GM12878 (cell line): ENCODE measurements at regions not wholly inside any gene's neighbourhood (a gene's known extent, or its start where the extent isn't known, plus 50 kb on each side); places are given as distances from the start of the nearest gene placed in this dataset.

Experiments
- ATAC-seq: fragments of 200-7000 bp; cut with Tn5 transposase; 3 replicates; pipeline ENCODE4 v1.9.1; 2020; ENCODE audit warnings: mild to moderate bottlenecking, moderate library complexity
- BruUV-seq: library from RNA; stranded (reverse); fragments of 400-500 nt; replicated peaks from 2 replicates; lab custom pipeline; 2021; lab: Mats Ljungman, UMichigan
- CTCF ChIA-PET: fragments of 300-600 bp; sonication (Branson Sonifier 250); formaldehyde crosslinking; extraction: SDS; loops from one replicate; lab custom pipeline; 2021; ENCODE audit warnings: inconsistent platforms; lab: Yijun Ruan, JAX
- POLR2A ChIA-PET: fragments of 350-600 bp; formaldehyde crosslinking; extraction: SDS; loops from one replicate; lab custom pipeline; 2021; ENCODE audit warnings: inconsistent platforms; lab: Charles Lee
- RAD21 ChIA-PET: fragments of 300-600 bp; sonication (Branson Sonifier 250); formaldehyde crosslinking; loops from one replicate; lab custom pipeline; 2023; ENCODE audit warnings: antibody characterized with exemption; ENCODE audit not compliant: unreplicated experiment; lab: Charles Lee
- SMC1A ChIA-PET: fragments of 300-600 bp; sonication (Branson Sonifier 250); formaldehyde crosslinking; loops from one replicate; lab custom pipeline; 2023; ENCODE audit not compliant: unreplicated experiment, uncharacterized antibody; lab: Charles Lee
- DNase-seq: peaks from one replicate; pipeline ENCODE4 v3.0.0-alpha.2; 2011; ENCODE audit warnings: low read depth, low spot score
- FAIRE-seq: peaks from 3 replicates; lab custom pipeline; 2011; peaks lifted over from hg19 to GRCh38; lab: Jason Lieb, UNC
- H2AFZ ChIP-seq: 2 replicates; pipeline ENCODE4 v1.6.0; 2011; ENCODE audit warnings: low read depth, low read length, control low read depth; ENCODE audit not compliant: control insufficient read depth
- H3K27ac ChIP-seq: 2 replicates; pipeline ENCODE4 v1.5.1; 2011; ENCODE audit warnings: control low read depth; ENCODE audit not compliant: control insufficient read depth, insufficient read depth
- H3K27me3 ChIP-seq, 2 experiments: replicated peaks in 1 of 2; 2 replicates each; pipeline versions ENCODE4 v1.6.0 to v1.6.1; 2011; ENCODE audit warnings: low read length in 1 of 2; ENCODE audit not compliant: control insufficient read depth in 2 of 2, insufficient read depth in 2 of 2
- H3K36me3 ChIP-seq, 2 experiments: 2 replicates each; pipeline ENCODE4 v1.5.1; 2011; ENCODE audit warnings: low read length in 1 of 2; ENCODE audit not compliant: control insufficient read depth in 2 of 2, insufficient read depth in 2 of 2
- H3K4me1 ChIP-seq: 2 replicates; pipeline ENCODE4 v1.6.1; 2011; ENCODE audit warnings: mild to moderate bottlenecking, low read length, moderate library complexity, mixed read lengths; ENCODE audit not compliant: control insufficient read depth, insufficient read depth
- H3K4me2 ChIP-seq: 2 replicates; pipeline ENCODE4 v1.6.0; 2011; ENCODE audit warnings: control low read depth; ENCODE audit not compliant: control insufficient read depth, insufficient read depth
- H3K4me3 ChIP-seq: fragments of 200-600 bp; sonication (generic); 2 replicates; pipeline ENCODE4 v1.5.1; 2016
- H3K79me2 ChIP-seq: 2 replicates; pipeline ENCODE4 v1.6.0; 2011; ENCODE audit warnings: low read length; ENCODE audit not compliant: control insufficient read depth, insufficient read depth
- H3K9ac ChIP-seq: 2 replicates; pipeline ENCODE4 v1.8.0; 2011; ENCODE audit warnings: low read length, control low read depth, mixed read lengths; ENCODE audit not compliant: control insufficient read depth, insufficient read depth
- H3K9me3 ChIP-seq: replicated peaks from 3 replicates; pipeline ENCODE4 v1.5.1; 2011; ENCODE audit warnings: mild to moderate bottlenecking, low read length; ENCODE audit not compliant: control insufficient read depth, insufficient read depth
- H4K20me1 ChIP-seq: 2 replicates; pipeline ENCODE4 v1.6.0; 2011; ENCODE audit not compliant: control insufficient read depth, insufficient read depth
- ATF3 ChIP-seq: IDR thresholded peaks from 2 replicates; pipeline ENCODE4 v1.6.1; 2011; ENCODE audit warnings: low read depth, mild to moderate bottlenecking, low read length, moderate library complexity, borderline replicate concordance; ENCODE audit errors: extremely low read depth
- CBX5 ChIP-seq: sonication (generic); IDR thresholded peaks from 2 replicates; pipeline ENCODE4 v1.6.1; 2016; ENCODE audit warnings: low read depth, moderate library complexity, mild to moderate bottlenecking, inconsistent platforms
- EED ChIP-seq: sonication (generic); IDR thresholded peaks from 2 replicates; pipeline ENCODE4 v1.6.1; 2016; ENCODE audit warnings: antibody characterized with exemption, low read depth
- ESRRA ChIP-seq: IDR thresholded peaks from 2 replicates; pipeline ENCODE4 v1.6.1; 2012; ENCODE audit warnings: mild to moderate bottlenecking, low read length, improper control_type of control experiment
- GABPA ChIP-seq: IDR thresholded peaks from 2 replicates; pipeline ENCODE4 v1.6.1; 2014; ENCODE audit warnings: antibody characterized with exemption, low read depth, mild to moderate bottlenecking, inconsistent platforms
- KAT2A ChIP-seq: conservative IDR thresholded peaks from 2 replicates; pipeline ENCODE4 v1.6.1; 2011; ENCODE audit warnings: low read depth, low read length; ENCODE audit not compliant: control insufficient read depth
- KLF5 ChIP-seq: fragments of 450-650 bp; IDR thresholded peaks from 2 replicates; pipeline ENCODE4 v1.6.1; 2014; ENCODE audit warnings: mild to moderate bottlenecking; ENCODE audit not compliant: partially characterized antibody
- MYC ChIP-seq: IDR thresholded peaks from 2 replicates; pipeline ENCODE4 v1.6.1; 2011; ENCODE audit warnings: mild to moderate bottlenecking, low read length, moderate library complexity, inconsistent platforms; ENCODE audit not compliant: insufficient read depth, insufficient replicate concordance, insufficient read length, severe bottlenecking
- POLR2AphosphoS2 ChIP-seq: IDR thresholded peaks from 2 replicates; pipeline ENCODE4 v1.6.1; 2011; ENCODE audit warnings: low read depth, mild to moderate bottlenecking, low read length, improper control_type of control experiment, moderate library complexity
- RAD21 ChIP-seq: IDR thresholded peaks from 2 replicates; pipeline ENCODE4 v1.6.1; 2011; ENCODE audit warnings: mild to moderate bottlenecking, low read depth, low read length, moderate library complexity; ENCODE audit not compliant: insufficient read depth
- RCOR1 ChIP-seq: conservative IDR thresholded peaks from 2 replicates; pipeline ENCODE4 v1.6.1; 2012; ENCODE audit warnings: low read depth, low read length, improper control_type of control experiment
- SMAD1 ChIP-seq: fragments of 450-650 bp; IDR thresholded peaks from 2 replicates; pipeline ENCODE4 v1.6.1; 2018; ENCODE audit warnings: mild to moderate bottlenecking, low read depth; ENCODE audit not compliant: partially characterized antibody
- SRF ChIP-seq, 2 experiments: IDR thresholded peaks; 2 replicates each; pipeline ENCODE4 v1.6.1; 2011; ENCODE audit warnings: low read depth in 2 of 2, low read length in 2 of 2, mild to moderate bottlenecking in 1 of 2, moderate library complexity in 1 of 2
- WRNIP1 ChIP-seq: IDR thresholded peaks from 2 replicates; pipeline ENCODE4 v1.6.1; 2011; ENCODE audit warnings: low read depth, low read length, improper control_type of control experiment, borderline replicate concordance
- ZNF622 ChIP-seq: fragments of 450-650 bp; IDR thresholded peaks from 2 replicates; pipeline ENCODE4 v1.6.1; 2017; ENCODE audit warnings: mild to moderate bottlenecking, inconsistent platforms
- WGBS: methylation state at CpG from one replicate; pipeline ENCODE4 v1.1.6; 2016; ENCODE audit warnings: low lambda C conversion rate; ENCODE audit not compliant: insufficient replicate concordance, insufficient coverage; ENCODE audit errors: missing lambda C conversion rate; 5-methylcytosine and 5-hydroxymethylcytosine counted together
- in situ Hi-C: fragments of 300-500 bp; cut with MboI; formaldehyde crosslinking; loops from 9 replicates; pipeline ENCODE4 v1.14.3; 2018; ENCODE audit warnings: mixed read lengths
- intact Hi-C: fragments of 100-400 bp; cut with micrococcal nuclease; formaldehyde crosslinking; loops from one replicate; pipeline ENCODE4 v1.14.2; 2022; ENCODE audit not compliant: unreplicated experiment
- TF ChIP-seq, protein P1 (sequence below): fragments of 450-650 bp; IDR thresholded peaks from 2 replicates; pipeline ENCODE4 v1.6.1; 2016; ENCODE audit warnings: mild to moderate bottlenecking, moderate library complexity, borderline replicate concordance
- TF ChIP-seq, protein P2 (sequence below), 3 experiments: IDR thresholded peaks in 2 of 3; conservative IDR thresholded peaks in 1 of 3; 2 replicates each; pipeline ENCODE4 v1.5.1; 2011; ENCODE audit warnings: low read depth in 3 of 3, low read length in 3 of 3, mild to moderate bottlenecking in 3 of 3, control low read depth in 2 of 3, moderate library complexity in 2 of 3, inconsistent platforms in 1 of 3, mixed read lengths in 1 of 3; ENCODE audit not compliant: control insufficient read depth in 2 of 3, insufficient read depth in 1 of 3; ENCODE audit errors: extremely low read depth in 1 of 3

GRCh38 chr13:70817576-70817975 is 709.3 kb upstream of the KLHL1 start:
- SMC1A ChIA-PET = no interaction called here
- 19% methylated on average over 2 of the region's 2 CpGs for WGBS
- Histone ChIP-seq H3K9ac (no peak overlapping the region), H3K27ac (no peak overlapping the region), H3K36me3 (no peaks in the 10 kb centered on the region), H3K27me3 (no peaks in the 10 kb centered on the region), H3K4me3 (no peak overlapping the region), H3K79me2 (no peaks in the 10 kb centered on the region), H4K20me1 (no peaks in the 10 kb centered on the region), H3K4me2 (no peak overlapping the region), H3K9me3 (no peaks in the 10 kb centered on the region), H2AFZ (no peak overlapping the region), H3K4me1 (no peaks in the 10 kb centered on the region)
- RAD21 ChIA-PET = no interaction called here
- in situ Hi-C loops = no loop called here
- intact Hi-C loops = no loop called here
- no peak for FAIRE-seq
- no TSS peak for BruUV-seq
- DNase-seq = no peak
- POLR2A ChIA-PET = interaction anchor here (0.6 kb wide), 2 partner anchors 198 to 1054 kb away, joined by 4 read pairs; no protein-coding TSS in a partner anchor
- CTCF ChIA-PET = no interaction called here
- ATAC-seq = no peak
- TF ChIP-seq CBX5 (no peak), MYC (no peak), EED (no peak), ZNF622 (no peak), KLF5 (no peak), SMAD1 (no peak), ATF3 (no peak), RAD21 (no peak), ESRRA (no peak), SRF (IDR thresholded peaks at IDR 0.05; ENCODE audit: low read depth in 2 of 2, low read length in 2 of 2) (no peak), RCOR1 (no peak), KAT2A (no peak), GABPA (no peak), POLR2AphosphoS2 (no peak), WRNIP1 (no peak)
- TF ChIP-seq, protein P1, sequence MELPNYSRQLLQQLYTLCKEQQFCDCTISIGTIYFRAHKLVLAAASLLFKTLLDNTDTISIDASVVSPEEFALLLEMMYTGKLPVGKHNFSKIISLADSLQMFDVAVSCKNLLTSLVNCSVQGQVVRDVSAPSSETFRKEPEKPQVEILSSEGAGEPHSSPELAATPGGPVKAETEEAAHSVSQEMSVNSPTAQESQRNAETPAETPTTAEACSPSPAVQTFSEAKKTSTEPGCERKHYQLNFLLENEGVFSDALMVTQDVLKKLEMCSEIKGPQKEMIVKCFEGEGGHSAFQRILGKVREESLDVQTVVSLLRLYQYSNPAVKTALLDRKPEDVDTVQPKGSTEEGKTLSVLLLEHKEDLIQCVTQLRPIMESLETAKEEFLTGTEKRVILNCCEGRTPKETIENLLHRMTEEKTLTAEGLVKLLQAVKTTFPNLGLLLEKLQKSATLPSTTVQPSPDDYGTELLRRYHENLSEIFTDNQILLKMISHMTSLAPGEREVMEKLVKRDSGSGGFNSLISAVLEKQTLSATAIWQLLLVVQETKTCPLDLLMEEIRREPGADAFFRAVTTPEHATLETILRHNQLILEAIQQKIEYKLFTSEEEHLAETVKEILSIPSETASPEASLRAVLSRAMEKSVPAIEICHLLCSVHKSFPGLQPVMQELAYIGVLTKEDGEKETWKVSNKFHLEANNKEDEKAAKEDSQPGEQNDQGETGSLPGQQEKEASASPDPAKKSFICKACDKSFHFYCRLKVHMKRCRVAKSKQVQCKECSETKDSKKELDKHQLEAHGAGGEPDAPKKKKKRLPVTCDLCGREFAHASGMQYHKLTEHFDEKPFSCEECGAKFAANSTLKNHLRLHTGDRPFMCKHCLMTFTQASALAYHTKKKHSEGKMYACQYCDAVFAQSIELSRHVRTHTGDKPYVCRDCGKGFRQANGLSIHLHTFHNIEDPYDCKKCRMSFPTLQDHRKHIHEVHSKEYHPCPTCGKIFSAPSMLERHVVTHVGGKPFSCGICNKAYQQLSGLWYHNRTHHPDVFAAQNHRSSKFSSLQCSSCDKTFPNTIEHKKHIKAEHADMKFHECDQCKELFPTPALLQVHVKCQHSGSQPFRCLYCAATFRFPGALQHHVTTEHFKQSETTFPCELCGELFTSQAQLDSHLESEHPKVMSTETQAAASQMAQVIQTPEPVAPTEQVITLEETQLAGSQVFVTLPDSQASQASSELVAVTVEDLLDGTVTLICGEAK = no peak
- TF ChIP-seq, protein P2, sequence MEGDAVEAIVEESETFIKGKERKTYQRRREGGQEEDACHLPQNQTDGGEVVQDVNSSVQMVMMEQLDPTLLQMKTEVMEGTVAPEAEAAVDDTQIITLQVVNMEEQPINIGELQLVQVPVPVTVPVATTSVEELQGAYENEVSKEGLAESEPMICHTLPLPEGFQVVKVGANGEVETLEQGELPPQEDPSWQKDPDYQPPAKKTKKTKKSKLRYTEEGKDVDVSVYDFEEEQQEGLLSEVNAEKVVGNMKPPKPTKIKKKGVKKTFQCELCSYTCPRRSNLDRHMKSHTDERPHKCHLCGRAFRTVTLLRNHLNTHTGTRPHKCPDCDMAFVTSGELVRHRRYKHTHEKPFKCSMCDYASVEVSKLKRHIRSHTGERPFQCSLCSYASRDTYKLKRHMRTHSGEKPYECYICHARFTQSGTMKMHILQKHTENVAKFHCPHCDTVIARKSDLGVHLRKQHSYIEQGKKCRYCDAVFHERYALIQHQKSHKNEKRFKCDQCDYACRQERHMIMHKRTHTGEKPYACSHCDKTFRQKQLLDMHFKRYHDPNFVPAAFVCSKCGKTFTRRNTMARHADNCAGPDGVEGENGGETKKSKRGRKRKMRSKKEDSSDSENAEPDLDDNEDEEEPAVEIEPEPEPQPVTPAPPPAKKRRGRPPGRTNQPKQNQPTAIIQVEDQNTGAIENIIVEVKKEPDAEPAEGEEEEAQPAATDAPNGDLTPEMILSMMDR (IDR thresholded peaks at IDR 0.05 in 2 of 3, conservative IDR thresholded peaks at IDR 0.05 in 1 of 3; ENCODE audit: control insufficient read depth in 2 of 3, extremely low read depth in 1 of 3, insufficient read depth in 1 of 3, low read depth in 3 of 3, low read length in 3 of 3) = no peak
